ENCODE measurements at regions not wholly inside any gene's neighbourhood (a gene's known extent, or its start where the extent isn't known, plus 50 kb on each side); places are given as distances from the start of the nearest gene placed in this dataset.
"Not testable (repeated sequence)": the region's sequence is repeated elsewhere in the genome, so short reads cannot be mapped to it uniquely, and the experiment has no call there.

- TF ChIP-seq FOXP2 (optimal IDR thresholded peaks at IDR 0.05; ENCODE audit: control extremely low read depth, extremely low read length, insufficient read depth) = no peak
- no peak for TF ChIP-seq POLR2AphosphoS5 (IDR thresholded peaks at IDR 0.05; ENCODE audit: borderline replicate concordance, low read depth, low read length)
- no peak for TF ChIP-seq EZH2 (IDR thresholded peaks at IDR 0.05)
- Histone ChIP-seq H3K27ac (no peak overlapping the region), H3K36me3 (ENCODE audit: insufficient read depth, low read length) (no peaks in the 10 kb centered on the region), H3K9me3 (ENCODE audit: low read depth, low read length) (no peaks in the 10 kb centered on the region), H3K4me3 (no peak overlapping the region), H3K9ac (ENCODE audit: insufficient read length) (no peak overlapping the region)
- DNase-seq (ENCODE audit: low read depth, low spot score) = no peak
These were observed 206.3 kb upstream of the TOM1L1 start for GRCh38 chr17:54694287-54694887.

- not testable (repeated sequence) for H3K9me3 ChIP-seq (ENCODE audit: low read depth, low read length); DNase-seq (ENCODE audit: low read depth, low spot score); H3K9ac ChIP-seq (ENCODE audit: insufficient read length); H3K27ac ChIP-seq; H3K36me3 ChIP-seq (ENCODE audit: insufficient read depth, low read length); H3K4me3 ChIP-seq
These were observed 187.9 kb upstream of the TOM1L1 start for GRCh38 chr17:54712798-54713197.

GRCh38 chr17:54718286-54718685 is 182.4 kb upstream of the TOM1L1 start:
- Histone ChIP-seq H3K36me3 (ENCODE audit: insufficient read depth, low read length) (no peaks in the 10 kb centered on the region), H3K27ac (no peak overlapping the region), H3K4me3 (no peak overlapping the region), H3K9me3 (ENCODE audit: low read depth, low read length) (no peaks in the 10 kb centered on the region), H3K9ac (ENCODE audit: insufficient read length) (no peak overlapping the region)
- no peak for TF ChIP-seq FOXP2 (optimal IDR thresholded peaks at IDR 0.05; ENCODE audit: control extremely low read depth, extremely low read length, insufficient read depth)
- no peak for TF ChIP-seq POLR2AphosphoS5 (IDR thresholded peaks at IDR 0.05; ENCODE audit: borderline replicate concordance, low read depth, low read length)
- TF ChIP-seq EZH2 (IDR thresholded peaks at IDR 0.05) = no peak
- no peak for DNase-seq (ENCODE audit: low read depth, low spot score)

- no peaks in the 10 kb centered on the region for H3K36me3 ChIP-seq (ENCODE audit: insufficient read depth, low read length)
- no peak for DNase-seq (ENCODE audit: low read depth, low spot score)
- no peaks in the 10 kb centered on the region for H3K9me3 ChIP-seq (ENCODE audit: low read depth, low read length)
- no peak overlapping the region for H3K9ac ChIP-seq (ENCODE audit: insufficient read length)
- H3K27ac ChIP-seq = no peak overlapping the region
- no peak overlapping the region for H3K4me3 ChIP-seq
- TF ChIP-seq POLR2AphosphoS5 (IDR thresholded peaks at IDR 0.05; ENCODE audit: borderline replicate concordance, low read depth, low read length) (no peak), EZH2 (IDR thresholded peaks at IDR 0.05) (no peak), FOXP2 (optimal IDR thresholded peaks at IDR 0.05; ENCODE audit: control extremely low read depth, extremely low read length, insufficient read depth) (no peak)
These were observed 173.0 kb upstream of the TOM1L1 start for GRCh38 chr17:54727624-54728023.

GRCh38 chr17:54736573-54736972 is 164.1 kb upstream of the TOM1L1 start:
- DNase-seq (ENCODE audit: low read depth, low spot score) = no peak
- Histone ChIP-seq H3K9me3 (ENCODE audit: low read depth, low read length) (no peaks in the 10 kb centered on the region), H3K9ac (ENCODE audit: insufficient read length) (no peak overlapping the region), H3K27ac (no peak overlapping the region), H3K4me3 (no peak overlapping the region), H3K36me3 (ENCODE audit: insufficient read depth, low read length) (no peaks in the 10 kb centered on the region)
- TF ChIP-seq POLR2AphosphoS5 (IDR thresholded peaks at IDR 0.05; ENCODE audit: borderline replicate concordance, low read depth, low read length) (no peak), EZH2 (IDR thresholded peaks at IDR 0.05) (no peak), FOXP2 (optimal IDR thresholded peaks at IDR 0.05; ENCODE audit: control extremely low read depth, extremely low read length, insufficient read depth) (no peak)

GRCh38 chr17:54738496-54738895 is 162.2 kb upstream of the TOM1L1 start:
- H3K9ac ChIP-seq (ENCODE audit: insufficient read length) = no peak overlapping the region
- H3K36me3 ChIP-seq (ENCODE audit: insufficient read depth, low read length) = no peaks in the 10 kb centered on the region
- no peak for TF ChIP-seq EZH2 (IDR thresholded peaks at IDR 0.05)
- TF ChIP-seq POLR2AphosphoS5 (IDR thresholded peaks at IDR 0.05; ENCODE audit: borderline replicate concordance, low read depth, low read length) = no peak
- no peak for TF ChIP-seq FOXP2 (optimal IDR thresholded peaks at IDR 0.05; ENCODE audit: control extremely low read depth, extremely low read length, insufficient read depth)

GRCh38 chr17:54744750-54745149 is 155.9 kb upstream of the TOM1L1 start:
- DNase-seq (ENCODE audit: low read depth, low spot score) = no peak
- TF ChIP-seq POLR2AphosphoS5 (IDR thresholded peaks at IDR 0.05; ENCODE audit: borderline replicate concordance, low read depth, low read length) (no peak), EZH2 (IDR thresholded peaks at IDR 0.05) (no peak), FOXP2 (optimal IDR thresholded peaks at IDR 0.05; ENCODE audit: control extremely low read depth, extremely low read length, insufficient read depth) (no peak)
- Histone ChIP-seq H3K27ac (no peak overlapping the region), H3K36me3 (ENCODE audit: insufficient read depth, low read length) (no peaks in the 10 kb centered on the region), H3K9me3 (ENCODE audit: low read depth, low read length) (no peaks in the 10 kb centered on the region), H3K4me3 (no peak overlapping the region), H3K9ac (ENCODE audit: insufficient read length) (no peak overlapping the region)

More at GRCh38 chr17:54738496-54738895, 162.2 kb upstream of the TOM1L1 start:
- Histone ChIP-seq H3K9me3 (ENCODE audit: low read depth, low read length) (no peaks in the 10 kb centered on the region), H3K27ac (no peak overlapping the region), H3K4me3 (no peak overlapping the region)
- DNase-seq (ENCODE audit: low read depth, low spot score) = no peak

- Histone ChIP-seq H3K9me3 (ENCODE audit: low read depth, low read length) (no peaks in the 10 kb centered on the region), H3K9ac (ENCODE audit: insufficient read length) (no peak overlapping the region), H3K27ac (no peak overlapping the region), H3K36me3 (ENCODE audit: insufficient read depth, low read length) (no peaks in the 10 kb centered on the region), H3K4me3 (no peak overlapping the region)
- no peak for DNase-seq (ENCODE audit: low read depth, low spot score)
- no peak for TF ChIP-seq POLR2AphosphoS5 (IDR thresholded peaks at IDR 0.05; ENCODE audit: borderline replicate concordance, low read depth, low read length)
- TF ChIP-seq FOXP2 (optimal IDR thresholded peaks at IDR 0.05; ENCODE audit: control extremely low read depth, extremely low read length, insufficient read depth) = no peak
- TF ChIP-seq EZH2 (IDR thresholded peaks at IDR 0.05) = no peak
These were observed 155.4 kb upstream of the TOM1L1 start for GRCh38 chr17:54745239-54745638.

GRCh38 chr17:54745862-54746261 is 154.8 kb upstream of the TOM1L1 start:
- no peak overlapping the region for H3K4me3 ChIP-seq
- no peak overlapping the region for H3K27ac ChIP-seq
- TF ChIP-seq FOXP2 (optimal IDR thresholded peaks at IDR 0.05; ENCODE audit: control extremely low read depth, extremely low read length, insufficient read depth) (no peak), EZH2 (IDR thresholded peaks at IDR 0.05) (no peak), POLR2AphosphoS5 (IDR thresholded peaks at IDR 0.05; ENCODE audit: borderline replicate concordance, low read depth, low read length) (no peak)
- H3K9me3 ChIP-seq (ENCODE audit: low read depth, low read length) = no peaks in the 10 kb centered on the region
- no peaks in the 10 kb centered on the region for H3K36me3 ChIP-seq (ENCODE audit: insufficient read depth, low read length)
- no peak overlapping the region for H3K9ac ChIP-seq (ENCODE audit: insufficient read length)
- no peak for DNase-seq (ENCODE audit: low read depth, low spot score)

Data from SK-N-MC (cell line).